ENCODE measurements at regions not wholly inside any gene's neighbourhood (a gene's known extent, or its start where the extent isn't known, plus 50 kb on each side); places are given as distances from the start of the nearest gene placed in this dataset.

- WGBS (ENCODE audit: insufficient coverage) = no CpG with 5 or more reads among the region's 3 CpGs
- CTCF ChIA-PET = no interaction called here
- Histone ChIP-seq H3K4me2 (replicated peaks; ENCODE audit: low read depth, low read length, poor library complexity, severe bottlenecking) (no peak overlapping the region), H3K4me1 (ENCODE audit: control insufficient read depth in 2 of 2, insufficient read depth in 2 of 2, low read length in 2 of 2) (no peaks in the 10 kb centered on the region), H3K4me3 (ENCODE audit: control extremely low read depth in 1 of 5, extremely low read depth in 1 of 5, insufficient read depth in 1 of 5, low read depth in 2 of 5, low read length in 4 of 5) (no peak overlapping the region), H3K27me3 (replicated peaks in 1 of 4; ENCODE audit: control extremely low read depth in 1 of 4, control insufficient read depth in 3 of 4, insufficient read depth in 4 of 4, low read length in 3 of 4) (no peaks in the 10 kb centered on the region), H3K27ac (ENCODE audit: low read length in 2 of 2) (no peak overlapping the region), H4K20me1 (ENCODE audit: control insufficient read depth, insufficient read depth, low read length, poor library complexity, severe bottlenecking) (no peaks in the 10 kb centered on the region), H3K79me2 (ENCODE audit: control insufficient read depth, insufficient read depth, low read length) (no peaks in the 10 kb centered on the region), H3K9ac (ENCODE audit: low read length) (no peak overlapping the region), H3K9me3 (ENCODE audit: control extremely low read depth in 1 of 3, control insufficient read depth in 2 of 3, insufficient read depth in 1 of 3, low read length in 2 of 3) (peaks cover 0 to 4% (median 1%) of the 10 kb centered on the region in 3 donors), H3K36me3 (replicated peaks in 1 of 2; ENCODE audit: control extremely low read depth in 1 of 2, control insufficient read depth in 1 of 2, extremely low read depth in 1 of 2, insufficient read depth in 2 of 2, low read length in 1 of 2) (no peaks in the 10 kb centered on the region), H2AFZ (ENCODE audit: insufficient read depth, low read depth, low read length, poor library complexity, severe bottlenecking) (no peak overlapping the region)
- TF ChIP-seq EZH2 (IDR thresholded peaks at IDR 0.05; ENCODE audit: borderline replicate concordance, insufficient read depth, low read depth, low read length, poor library complexity, severe bottlenecking) (no peak), CTCF (IDR thresholded peaks at IDR 0.05) (no peak)
- peaks cover 5% of the 10 kb centered on the region for H3K9me3 Mint-ChIP-seq (ENCODE audit: insufficient read depth)
- no peaks in the 10 kb centered on the region for H3K27me3 Mint-ChIP-seq
- H3K4me1 Mint-ChIP-seq = no peaks in the 10 kb centered on the region
- POLR2A ChIA-PET = no interaction called here
- ATAC-seq (ENCODE audit: low read depth) (no peak), DNase-seq (no peak)
- intact Hi-C loops (cut with micrococcal nuclease) = no loop called here
- H3K4me3 Mint-ChIP-seq = no peak overlapping the region
- no peak overlapping the region for H3K27ac Mint-ChIP-seq
Observed at GRCh38 chr4:126592088-126592487, 1040.7 kb upstream of the INTU start.

GRCh38 chr4:126593626-126594025 lies 1039.1 kb upstream of the INTU start:
- ATAC-seq (ENCODE audit: low read depth) (no peak), DNase-seq (no peak)
- WGBS (ENCODE audit: insufficient coverage) = no CpG with 5 or more reads among the region's 2 CpGs
- ChIA-PET POLR2A (no interaction called here), CTCF (no interaction called here)
- Histone ChIP-seq H3K4me3 (ENCODE audit: control extremely low read depth in 1 of 5, extremely low read depth in 1 of 5, insufficient read depth in 1 of 5, low read depth in 2 of 5, low read length in 4 of 5) (no peak overlapping the region), H3K4me1 (ENCODE audit: control insufficient read depth in 2 of 2, insufficient read depth in 2 of 2, low read length in 2 of 2) (no peaks in the 10 kb centered on the region), H3K4me2 (replicated peaks; ENCODE audit: low read depth, low read length, poor library complexity, severe bottlenecking) (no peak overlapping the region), H3K27ac (ENCODE audit: low read length in 2 of 2) (no peak overlapping the region), H4K20me1 (ENCODE audit: control insufficient read depth, insufficient read depth, low read length, poor library complexity, severe bottlenecking) (no peaks in the 10 kb centered on the region), H3K36me3 (replicated peaks in 1 of 2; ENCODE audit: control extremely low read depth in 1 of 2, control insufficient read depth in 1 of 2, extremely low read depth in 1 of 2, insufficient read depth in 2 of 2, low read length in 1 of 2) (no peaks in the 10 kb centered on the region), H3K79me2 (ENCODE audit: control insufficient read depth, insufficient read depth, low read length) (no peaks in the 10 kb centered on the region), H2AFZ (ENCODE audit: insufficient read depth, low read depth, low read length, poor library complexity, severe bottlenecking) (no peak overlapping the region), H3K9me3 (ENCODE audit: control extremely low read depth in 1 of 3, control insufficient read depth in 2 of 3, insufficient read depth in 1 of 3, low read length in 2 of 3) (peaks cover 0 to 4% (median 1%) of the 10 kb centered on the region in 3 donors), H3K27me3 (replicated peaks in 1 of 4; ENCODE audit: control extremely low read depth in 1 of 4, control insufficient read depth in 3 of 4, insufficient read depth in 4 of 4, low read length in 3 of 4) (no peaks in the 10 kb centered on the region), H3K9ac (ENCODE audit: low read length) (no peak overlapping the region)
- H3K4me3 Mint-ChIP-seq = no peak overlapping the region
- H3K4me1 Mint-ChIP-seq = no peaks in the 10 kb centered on the region
- H3K9me3 Mint-ChIP-seq (ENCODE audit: insufficient read depth) = peaks cover 5% of the 10 kb centered on the region
- intact Hi-C loops (cut with micrococcal nuclease) = no loop called here
- no peak overlapping the region for H3K27ac Mint-ChIP-seq
- no peak for TF ChIP-seq EZH2 (IDR thresholded peaks at IDR 0.05; ENCODE audit: borderline replicate concordance, insufficient read depth, low read depth, low read length, poor library complexity, severe bottlenecking)
- TF ChIP-seq CTCF (IDR thresholded peaks at IDR 0.05) = no peak
- H3K27me3 Mint-ChIP-seq = no peaks in the 10 kb centered on the region

Measured in B cell (primary cell).